Amniotic epithelial cell (primary cell): ENCODE measurements at regions not wholly inside any gene's neighbourhood (a gene's known extent, or its start where the extent isn't known, plus 50 kb on each side); places are given as distances from the start of the nearest gene placed in this dataset.

Experiments
- DNase-seq: peaks from one replicate; pipeline ENCODE4 v3.0.0-alpha.2; 2010; ENCODE audit warnings: low read depth

- no peak for DNase-seq
Observed at GRCh38 chr12:84741031-84741430, 171.6 kb downstream of the SLC6A15 start.

- DNase-seq = no peak
Observed at GRCh38 chr12:84740602-84741001, 172.0 kb downstream of the SLC6A15 start.

- peak; percentile 98 for DNase-seq
Observed at GRCh38 chr12:84738481-84738972, 174.1 kb downstream of the SLC6A15 start.

- DNase-seq = no peak
Observed at GRCh38 chr12:84732828-84733340, 179.7 kb downstream of the SLC6A15 start.

- no peak for DNase-seq
Observed at GRCh38 chr12:84730561-84731162, 181.9 kb downstream of the SLC6A15 start.

- DNase-seq = peak; percentile 67
Observed at GRCh38 chr12:84727961-84728360, 184.6 kb downstream of the SLC6A15 start.

GRCh38 chr12:84726780-84727179 lies 185.8 kb downstream of the SLC6A15 start:
- no peak for DNase-seq

GRCh38 chr12:84723988-84724387 lies 188.6 kb downstream of the SLC6A15 start:
- DNase-seq = no peak

GRCh38 chr12:84719997-84720396 lies 192.6 kb downstream of the SLC6A15 start:
- no peak for DNase-seq

- no peak for DNase-seq
Observed at GRCh38 chr12:84718906-84719305, 193.7 kb downstream of the SLC6A15 start.

- DNase-seq = no peak
Observed at GRCh38 chr12:84712747-84713146, 199.9 kb downstream of the SLC6A15 start.

GRCh38 chr12:84706374-84706773 lies 206.2 kb downstream of the SLC6A15 start:
- DNase-seq = no peak

- DNase-seq = no peak
Observed at GRCh38 chr12:84704856-84705255, 207.7 kb downstream of the SLC6A15 start.

- DNase-seq = no peak
Observed at GRCh38 chr12:84702001-84702400, 210.6 kb downstream of the SLC6A15 start.

GRCh38 chr12:84701041-84701440 lies 211.6 kb downstream of the SLC6A15 start:
- DNase-seq = peak; percentile 36

GRCh38 chr12:84698576-84699333 lies 213.8 kb downstream of the SLC6A15 start:
- DNase-seq = no peak

- DNase-seq = no peak
Observed at GRCh38 chr12:84696908-84697540, 215.6 kb downstream of the SLC6A15 start.

GRCh38 chr12:84696281-84696680 lies 216.3 kb downstream of the SLC6A15 start:
- no peak for DNase-seq

GRCh38 chr12:84694116-84694515 lies 218.5 kb downstream of the SLC6A15 start:
- DNase-seq = no peak

GRCh38 chr12:84692071-84692470 lies 220.5 kb downstream of the SLC6A15 start:
- DNase-seq = no peak

- no peak for DNase-seq
Observed at GRCh38 chr12:84691266-84691665, 221.3 kb downstream of the SLC6A15 start.

GRCh38 chr12:84689638-84690037 lies 223.0 kb downstream of the SLC6A15 start:
- DNase-seq = no peak

- DNase-seq = no peak
Observed at GRCh38 chr12:84685379-84685778, 227.2 kb downstream of the SLC6A15 start.
